Cardiac fibroblast (primary cell): ENCODE measurements at regions not wholly inside any gene's neighbourhood (a gene's known extent, or its start where the extent isn't known, plus 50 kb on each side); places are given as distances from the start of the nearest gene placed in this dataset.
"Not testable (repeated sequence)": the region's sequence is repeated elsewhere in the genome, so short reads cannot be mapped to it uniquely, and the experiment has no call there.

Experiments
- DNase-seq, 2 donors: peaks; one replicate each; pipeline versions ENCODE4 v3.0.0 to v3.0.0-alpha.2; 2010; ENCODE audit warnings: low read depth in 2 of 2
- H3K4me3 ChIP-seq, 2 donors: replicated peaks in 1 of 2; 1 replicate in 1 of 2; 2 replicates in 1 of 2; pipeline ENCODE4 v1.5.1; 2011; ENCODE audit warnings: low read depth in 2 of 2, low read length in 2 of 2, mild to moderate bottlenecking in 2 of 2, moderate library complexity in 1 of 2
- CTCF ChIP-seq: IDR thresholded peaks from one replicate; pipeline ENCODE4 v1.5.1; 2011; ENCODE audit warnings: low read depth, mild to moderate bottlenecking, low read length, inconsistent platforms

GRCh38 chr6:137283080-137283479 is 63.9 kb upstream of the IFNGR1 start:
- H3K4me3 ChIP-seq, result no peak overlapping the region
- DNase-seq, result no peak
- TF ChIP-seq CTCF, result no peak

- TF ChIP-seq CTCF, result no peak
- H3K4me3 ChIP-seq, result no peak overlapping the region
- no peak for DNase-seq
These were observed 63.1 kb upstream of the IFNGR1 start for GRCh38 chr6:137282254-137282653.

- H3K4me3 ChIP-seq, DNase-seq: not testable (repeated sequence)
These were observed 60.1 kb upstream of the IFNGR1 start for GRCh38 chr6:137279279-137279678.

- DNase-seq, result peak; percentile 45 to 81
- no peak for TF ChIP-seq CTCF
- no peak overlapping the region for H3K4me3 ChIP-seq
These were observed 58.9 kb upstream of the IFNGR1 start for GRCh38 chr6:137277971-137278637.

- no peak for TF ChIP-seq CTCF
- peak in 1 of 2 donors; percentile 28 for DNase-seq
- H3K4me3 ChIP-seq, result no peak overlapping the region
These were observed 53.2 kb upstream of the IFNGR1 start for GRCh38 chr6:137272403-137272802.

GRCh38 chr6:137271245-137272183 is 52.3 kb upstream of the IFNGR1 start:
- DNase-seq, result peak; percentile 77 to 82
- peak; percentile 95 for TF ChIP-seq CTCF
- no peak overlapping the region for H3K4me3 ChIP-seq

- peak in 1 of 2 donors; percentile 32 for DNase-seq
- TF ChIP-seq CTCF, result no peak
- no peak overlapping the region for H3K4me3 ChIP-seq
These were observed 50.6 kb upstream of the IFNGR1 start for GRCh38 chr6:137269803-137270202.
